Left lung (tissue), 4 donors: ENCODE measurements at regions not wholly inside any gene's neighbourhood (a gene's known extent, or its start where the extent isn't known, plus 50 kb on each side); places are given as distances from the start of the nearest gene placed in this dataset.
"Not testable (repeated sequence)": the region's sequence is repeated elsewhere in the genome, so short reads cannot be mapped to it uniquely, and the experiment has no call there.

Source experiments
- ATAC-seq: fragments of 200-7000 bp; cut with Tn5 transposase; one replicate; pipeline ENCODE4 v1.9.1; 2020; ENCODE audit warnings: moderate library complexity
- DNase-seq, 4 donors: peaks; one replicate each; pipeline ENCODE4 v3.0.0-alpha.2; 2013 to 2020
- H3K27ac ChIP-seq, 2 donors: fragments of 200-600 bp; sonication (generic) in 1 of 2; one replicate each; pipeline versions ENCODE4 v1.5.0 to v1.8.0; 2020 to 2021
- H3K27me3 ChIP-seq, 2 donors: fragments of 200-600 bp; sonication (generic) in 1 of 2; one replicate each; pipeline versions ENCODE4 v1.5.0 to v1.8.0; 2020 to 2021
- H3K36me3 ChIP-seq, 2 donors: fragments of 200-600 bp; sonication (generic) in 1 of 2; one replicate each; pipeline versions ENCODE4 v1.5.0 to v1.8.0; 2020 to 2021
- H3K4me1 ChIP-seq, 2 donors: fragments of 200-600 bp; one replicate each; pipeline ENCODE4 v1.8.0; 2021
- H3K4me3 ChIP-seq, 2 donors: fragments of 200-600 bp; sonication (generic) in 1 of 2; one replicate each; pipeline versions ENCODE4 v1.5.0 to v1.8.0; 2020 to 2021; ENCODE audit warnings: mild to moderate bottlenecking in 1 of 2
- H3K9me3 ChIP-seq, 2 donors: fragments of 200-600 bp; sonication (generic) in 1 of 2; one replicate each; pipeline versions ENCODE4 v1.5.0 to v1.8.0; 2020 to 2021
- intact Hi-C, 2 donors: fragments of 100-400 bp; cut with DNase I; formaldehyde crosslinking; loops; one replicate each; pipeline versions ENCODE4 v1.11.2 to v1.14.2; 2022
- TF ChIP-seq, protein P1 (sequence below), 2 donors: fragments of 200-600 bp; sonication (generic) in 1 of 2; IDR thresholded peaks; one replicate each; pipeline versions ENCODE4 v1.5.0 to v1.8.0; 2021; ENCODE audit warnings: antibody characterized with exemption in 2 of 2
- donor health status: DM: no; HTN: yes; CAD: no.
- donor health status: DM: no; HTN: no; CAD: no.

DNA sequence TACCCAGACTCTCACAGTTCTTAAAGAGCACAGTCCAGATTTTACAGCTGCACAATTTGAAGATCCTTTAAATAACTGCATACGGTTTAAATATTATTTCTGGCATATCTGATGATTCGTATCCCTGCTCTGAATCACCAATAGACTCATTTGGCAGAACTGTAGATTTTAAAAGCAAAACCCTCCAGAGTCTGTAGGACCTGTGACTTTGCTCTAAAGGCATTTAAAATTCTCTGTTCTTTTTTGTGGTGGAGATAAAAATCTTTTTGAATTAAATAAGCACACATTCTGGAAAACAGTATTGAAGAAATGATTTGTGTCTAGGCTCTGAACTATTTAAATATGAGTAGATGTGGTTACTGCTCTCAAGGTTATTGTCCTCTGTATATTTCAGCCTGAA, 246.2 kb upstream of the PITX2 start:
- Histone ChIP-seq H3K27ac (no peak overlapping the region), H3K4me3 (no peak overlapping the region), H3K4me1 (no peaks in the 10 kb centered on the region), H3K36me3 (no peaks in the 10 kb centered on the region), H3K9me3 (no peaks in the 10 kb centered on the region), H3K27me3 (no peaks in the 10 kb centered on the region)
- TF ChIP-seq, protein P1, sequence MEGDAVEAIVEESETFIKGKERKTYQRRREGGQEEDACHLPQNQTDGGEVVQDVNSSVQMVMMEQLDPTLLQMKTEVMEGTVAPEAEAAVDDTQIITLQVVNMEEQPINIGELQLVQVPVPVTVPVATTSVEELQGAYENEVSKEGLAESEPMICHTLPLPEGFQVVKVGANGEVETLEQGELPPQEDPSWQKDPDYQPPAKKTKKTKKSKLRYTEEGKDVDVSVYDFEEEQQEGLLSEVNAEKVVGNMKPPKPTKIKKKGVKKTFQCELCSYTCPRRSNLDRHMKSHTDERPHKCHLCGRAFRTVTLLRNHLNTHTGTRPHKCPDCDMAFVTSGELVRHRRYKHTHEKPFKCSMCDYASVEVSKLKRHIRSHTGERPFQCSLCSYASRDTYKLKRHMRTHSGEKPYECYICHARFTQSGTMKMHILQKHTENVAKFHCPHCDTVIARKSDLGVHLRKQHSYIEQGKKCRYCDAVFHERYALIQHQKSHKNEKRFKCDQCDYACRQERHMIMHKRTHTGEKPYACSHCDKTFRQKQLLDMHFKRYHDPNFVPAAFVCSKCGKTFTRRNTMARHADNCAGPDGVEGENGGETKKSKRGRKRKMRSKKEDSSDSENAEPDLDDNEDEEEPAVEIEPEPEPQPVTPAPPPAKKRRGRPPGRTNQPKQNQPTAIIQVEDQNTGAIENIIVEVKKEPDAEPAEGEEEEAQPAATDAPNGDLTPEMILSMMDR (IDR thresholded peaks at IDR 0.05) = no peak
- no peak for ATAC-seq
- intact Hi-C loops = no loop called here
- DNase-seq = no peak

DNA sequence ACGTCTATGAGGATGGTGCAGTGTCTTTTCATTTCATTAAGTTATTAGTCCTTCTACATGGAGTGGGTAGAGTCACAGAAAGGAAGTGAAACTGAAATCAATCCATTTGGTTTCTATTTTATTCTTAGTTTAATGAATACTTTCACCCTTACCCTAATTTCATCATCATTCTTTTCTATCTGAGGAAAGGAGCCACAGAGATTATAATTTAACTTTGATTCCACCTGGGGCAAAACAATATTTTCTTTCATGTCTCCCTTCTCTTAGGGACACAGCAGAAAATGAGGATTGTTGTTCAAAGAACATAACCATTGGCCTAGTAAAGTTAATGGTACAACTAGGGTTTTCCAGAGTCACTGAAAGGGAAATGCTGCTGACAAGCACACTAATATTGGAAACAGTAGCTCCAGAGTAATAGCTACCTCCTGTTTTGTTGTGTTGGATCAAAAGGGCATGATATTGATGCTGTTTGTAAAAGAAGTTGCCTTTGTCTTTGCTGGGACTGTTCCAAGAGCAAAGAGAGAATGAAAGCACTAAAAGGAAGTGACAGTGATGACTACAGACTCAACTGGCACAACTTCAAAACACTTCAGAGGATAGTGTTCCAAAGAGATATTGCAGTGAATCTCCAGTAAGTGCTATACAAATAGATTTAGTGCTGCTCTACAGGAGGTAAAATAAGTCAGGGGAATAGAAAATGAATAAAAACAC, 247.1 kb upstream of the PITX2 start:
- no peak for ATAC-seq
- Histone ChIP-seq H3K36me3 (no peaks in the 10 kb centered on the region), H3K27me3 (no peaks in the 10 kb centered on the region), H3K4me3 (no peak overlapping the region), H3K4me1 (no peaks in the 10 kb centered on the region), H3K9me3 (no peaks in the 10 kb centered on the region), H3K27ac (no peak overlapping the region)
- TF ChIP-seq, protein P1 (IDR thresholded peaks at IDR 0.05) = no peak
- DNase-seq = no peak
- intact Hi-C loops = no loop called here

DNA sequence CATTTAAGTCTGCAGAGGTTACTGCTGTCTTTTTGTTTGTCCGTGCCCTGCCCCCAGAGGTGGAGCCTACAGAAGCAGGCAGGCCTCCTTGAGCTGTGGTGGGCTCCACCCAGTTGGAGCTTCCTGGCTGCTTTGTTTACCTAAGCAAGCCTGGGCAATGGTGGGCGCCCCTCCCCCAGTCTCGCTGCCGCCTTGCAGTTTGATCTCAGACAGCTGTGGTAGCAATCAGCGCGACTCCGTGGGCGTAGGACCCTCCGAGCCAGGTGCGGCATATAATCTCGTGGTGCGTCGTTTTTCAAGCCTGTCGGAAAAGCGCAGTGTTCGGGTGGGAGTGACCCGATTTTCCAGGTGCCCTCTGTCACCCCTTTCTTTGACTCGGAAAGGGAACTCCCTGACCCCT, 253.3 kb upstream of the PITX2 start:
- H3K27me3 ChIP-seq, H3K9me3 ChIP-seq, H3K36me3 ChIP-seq, H3K4me1 ChIP-seq, intact Hi-C loops, DNase-seq, ATAC-seq, H3K4me3 ChIP-seq, H3K27ac ChIP-seq: not testable (repeated sequence)

DNA sequence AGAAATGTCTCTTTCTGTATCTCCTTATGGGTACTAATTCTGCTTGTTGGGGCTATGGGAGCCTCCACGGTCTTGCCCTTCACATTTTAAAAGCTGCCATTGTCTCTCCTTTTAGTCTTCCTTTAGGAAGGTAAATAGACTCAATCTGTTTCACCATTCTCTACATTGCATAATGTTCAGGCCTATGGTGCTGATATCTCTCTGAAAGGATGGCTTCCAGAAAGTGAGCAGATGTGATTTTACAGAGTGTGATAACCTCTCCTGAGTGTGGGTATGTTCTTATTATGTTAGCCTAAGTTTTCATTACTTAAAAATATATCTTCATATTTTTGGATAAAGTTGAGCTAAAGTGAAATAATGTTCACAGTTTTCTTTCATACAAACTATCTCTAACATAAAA, 254.0 kb upstream of the PITX2 start:
- DNase-seq (no peak), ATAC-seq (no peak)
- H3K9me3 ChIP-seq = peaks cover 0 to 2% of the 10 kb centered on the region in 2 donors
- no peaks in the 10 kb centered on the region for H3K27me3 ChIP-seq
- no peak overlapping the region for H3K4me3 ChIP-seq
- H3K36me3 ChIP-seq = no peaks in the 10 kb centered on the region
- TF ChIP-seq, protein P1 (IDR thresholded peaks at IDR 0.05) = no peak
- no peak overlapping the region for H3K27ac ChIP-seq
- no peaks in the 10 kb centered on the region for H3K4me1 ChIP-seq
- intact Hi-C loops = no loop called here

DNA sequence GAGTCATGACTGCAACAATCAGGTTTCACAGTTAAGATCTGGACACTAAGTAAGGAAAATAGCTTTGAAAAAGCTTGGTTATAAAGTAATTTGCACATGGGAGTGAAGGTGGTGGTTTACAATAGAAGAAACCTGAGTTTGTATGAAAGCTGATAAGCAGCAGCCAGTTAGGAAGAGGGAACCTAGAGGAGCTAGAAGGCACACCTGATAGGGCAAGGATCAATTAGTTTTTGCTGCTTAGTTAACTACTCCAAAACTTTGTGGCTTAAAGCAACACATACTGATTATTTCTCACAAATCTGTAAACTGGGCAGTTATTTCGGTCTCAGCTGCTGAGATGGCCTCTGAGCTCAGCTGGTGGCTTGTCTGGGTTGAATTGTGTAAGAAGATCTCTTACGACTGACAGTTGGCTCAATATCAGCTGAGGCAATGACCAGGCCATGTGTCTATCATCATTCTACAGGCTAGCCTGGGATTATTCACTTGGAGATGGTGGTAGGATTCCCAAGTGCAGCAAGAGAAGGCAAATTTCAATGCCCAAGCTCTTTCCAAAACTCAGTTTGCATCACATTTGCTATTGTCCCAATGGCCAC, 255.0 kb upstream of the PITX2 start:
- intact Hi-C loops = no loop called here
- no peaks in the 10 kb centered on the region for H3K4me1 ChIP-seq
- no peaks in the 10 kb centered on the region for H3K27me3 ChIP-seq
- TF ChIP-seq, protein P1 (IDR thresholded peaks at IDR 0.05) = no peak
- no peaks in the 10 kb centered on the region for H3K36me3 ChIP-seq
- H3K9me3 ChIP-seq = peaks cover 0 to 2% of the 10 kb centered on the region in 2 donors
- no peak overlapping the region for H3K27ac ChIP-seq
- ATAC-seq = no peak
- H3K4me3 ChIP-seq = no peak overlapping the region
- DNase-seq = no peak

DNA sequence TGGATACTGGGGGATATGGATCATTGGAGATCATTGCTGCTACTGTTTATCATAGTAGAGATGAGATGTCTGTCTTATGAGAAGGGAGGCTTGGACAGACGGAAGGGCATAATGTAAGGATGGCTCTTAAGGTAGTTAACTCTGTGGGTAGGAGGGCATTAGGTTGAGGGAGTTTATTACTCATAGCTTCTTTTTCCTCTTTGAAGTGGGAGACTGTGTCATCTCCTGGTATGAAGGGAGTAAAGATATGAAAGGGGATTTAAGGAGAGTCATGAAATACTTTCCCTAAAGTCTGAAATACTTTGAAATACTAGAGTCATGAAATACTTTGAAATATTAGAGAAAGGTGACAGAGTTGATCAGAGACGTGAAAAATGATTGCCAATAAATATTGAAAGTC, 255.5 kb upstream of the PITX2 start:
- ATAC-seq (no peak), DNase-seq (no peak)
- Histone ChIP-seq H3K27me3 (no peaks in the 10 kb centered on the region), H3K4me3 (no peak overlapping the region), H3K9me3 (peaks cover 0 to 2% of the 10 kb centered on the region in 2 donors), H3K27ac (no peak overlapping the region), H3K36me3 (no peaks in the 10 kb centered on the region), H3K4me1 (no peaks in the 10 kb centered on the region)
- TF ChIP-seq, protein P1 (IDR thresholded peaks at IDR 0.05) = no peak
- intact Hi-C loops = no loop called here
